ENCODE measurements at regions not wholly inside any gene's neighbourhood (a gene's known extent, or its start where the extent isn't known, plus 50 kb on each side); places are given as distances from the start of the nearest gene placed in this dataset.

DNA sequence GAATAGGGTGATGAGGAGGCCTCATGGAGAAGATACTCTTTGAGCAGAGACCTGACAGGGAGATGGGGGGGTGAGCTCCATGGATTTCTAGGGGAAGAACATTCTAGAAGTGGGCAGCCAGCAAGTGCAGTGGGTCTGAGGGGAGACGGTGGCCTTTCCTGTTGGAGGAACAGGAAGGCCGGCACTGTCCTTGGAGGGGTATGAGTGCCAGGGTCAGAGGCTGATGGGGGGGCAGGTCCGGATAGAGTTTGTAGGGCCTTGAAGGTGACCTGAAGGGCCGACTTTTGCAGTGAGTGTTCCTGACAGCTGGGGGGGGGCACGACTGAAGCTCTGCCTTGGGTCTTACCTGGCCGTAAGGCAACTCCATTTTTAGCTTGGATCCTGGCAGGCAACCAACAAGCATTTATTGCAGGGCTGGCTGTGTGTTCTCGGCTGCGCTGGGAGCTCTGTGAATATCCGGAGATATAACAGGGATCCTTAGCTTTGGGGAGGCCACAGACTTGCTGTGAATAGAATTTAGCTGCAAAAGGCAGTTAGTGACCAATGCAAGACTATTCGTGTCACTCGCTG lies 130.6 kb downstream of the MRPS6 start:
- Histone ChIP-seq H3K27ac (ENCODE audit: low read depth, low read length) (peak overlapping the region; percentile 77), H3K36me3 (ENCODE audit: insufficient read depth, low read length) (no peaks in the 10 kb centered on the region), H3K9me3 (ENCODE audit: low read length) (no peaks in the 10 kb centered on the region), H3K4me1 (ENCODE audit: insufficient read depth, low read length) (peaks cover 56% of the 10 kb centered on the region), H3K4me3 (ENCODE audit: low read depth in 1 of 2, low read length in 2 of 2) (no peak overlapping the region), H3K9ac (ENCODE audit: low read length) (no peak overlapping the region), H3K27me3 (ENCODE audit: control insufficient read depth in 1 of 2, insufficient read depth in 2 of 2, low read length in 2 of 2) (no peaks in the 10 kb centered on the region)

- Histone ChIP-seq H3K27ac (ENCODE audit: low read depth, low read length) (peak overlapping the region; percentile 45), H3K9ac (ENCODE audit: low read length) (no peak overlapping the region)
Observed at GRCh38 chr21:34204481-34205439, 131.4 kb downstream of the MRPS6 start.

GRCh38 chr21:34205811-34206571 lies 132.6 kb downstream of the MRPS6 start:
- H3K4me1 ChIP-seq (ENCODE audit: insufficient read depth, low read length), result peaks cover 46% of the 10 kb centered on the region
- H3K27ac ChIP-seq (ENCODE audit: low read depth, low read length), result no peak overlapping the region
- H3K4me3 ChIP-seq (ENCODE audit: low read depth in 1 of 2, low read length in 2 of 2), result no peak overlapping the region

More at GRCh38 chr21:34204481-34205439, 131.4 kb downstream of the MRPS6 start:
- H3K36me3 ChIP-seq (ENCODE audit: insufficient read depth, low read length), result no peaks in the 10 kb centered on the region
- H3K4me3 ChIP-seq (ENCODE audit: low read depth in 1 of 2, low read length in 2 of 2), result no peak overlapping the region
- no peaks in the 10 kb centered on the region for H3K9me3 ChIP-seq (ENCODE audit: low read length)
- H3K4me1 ChIP-seq (ENCODE audit: insufficient read depth, low read length), result peaks cover 48% of the 10 kb centered on the region
- H3K27me3 ChIP-seq (ENCODE audit: control insufficient read depth in 1 of 2, insufficient read depth in 2 of 2, low read length in 2 of 2), result no peaks in the 10 kb centered on the region

DNA sequence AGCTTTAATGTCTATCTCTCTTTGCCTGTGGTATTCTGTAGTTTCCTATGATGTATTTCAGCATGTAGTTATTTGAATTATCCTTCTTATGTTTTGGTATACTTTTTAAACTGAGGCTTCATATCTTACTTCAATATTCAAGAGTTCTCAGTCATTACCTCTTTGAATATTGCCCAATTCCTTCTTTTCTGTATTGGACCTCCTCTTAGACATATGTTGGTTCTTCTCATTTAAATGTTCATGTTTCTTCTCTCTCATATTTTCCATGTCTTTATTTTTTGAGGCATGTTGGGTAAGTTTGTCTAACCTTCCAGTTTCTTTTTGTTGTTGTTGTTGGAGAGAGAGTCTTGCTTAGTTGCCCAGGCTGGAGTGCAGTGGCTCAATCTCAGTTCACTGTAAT lies 140.6 kb downstream of the MRPS6 start:
- no peaks in the 10 kb centered on the region for H3K36me3 ChIP-seq (ENCODE audit: insufficient read depth, low read length)
- H3K27me3 ChIP-seq (ENCODE audit: control insufficient read depth in 1 of 2, insufficient read depth in 2 of 2, low read length in 2 of 2), result no peaks in the 10 kb centered on the region
- H3K4me1 ChIP-seq (ENCODE audit: insufficient read depth, low read length), result no peaks in the 10 kb centered on the region
- H3K9ac ChIP-seq (ENCODE audit: low read length), result no peak overlapping the region
- no peak overlapping the region for H3K27ac ChIP-seq (ENCODE audit: low read depth, low read length)
- H3K4me3 ChIP-seq (ENCODE audit: low read depth in 1 of 2, low read length in 2 of 2), result no peak overlapping the region
- no peaks in the 10 kb centered on the region for H3K9me3 ChIP-seq (ENCODE audit: low read length)

More at GRCh38 chr21:34205811-34206571, 132.6 kb downstream of the MRPS6 start:
- H3K27me3 ChIP-seq (ENCODE audit: control insufficient read depth in 1 of 2, insufficient read depth in 2 of 2, low read length in 2 of 2), result no peaks in the 10 kb centered on the region
- H3K36me3 ChIP-seq (ENCODE audit: insufficient read depth, low read length), result no peaks in the 10 kb centered on the region
- no peak overlapping the region for H3K9ac ChIP-seq (ENCODE audit: low read length)
- no peaks in the 10 kb centered on the region for H3K9me3 ChIP-seq (ENCODE audit: low read length)

GRCh38 chr21:34215501-34215900 lies 142.1 kb downstream of the MRPS6 start:
- H3K4me3 ChIP-seq (ENCODE audit: low read depth in 1 of 2, low read length in 2 of 2), result no peak overlapping the region

GRCh38 chr21:34215911-34216717 lies 142.7 kb downstream of the MRPS6 start:
- Histone ChIP-seq H3K27me3 (ENCODE audit: control insufficient read depth in 1 of 2, insufficient read depth in 2 of 2, low read length in 2 of 2) (no peaks in the 10 kb centered on the region), H3K9me3 (ENCODE audit: low read length) (no peaks in the 10 kb centered on the region), H3K4me1 (ENCODE audit: insufficient read depth, low read length) (peaks cover 3% of the 10 kb centered on the region), H3K27ac (ENCODE audit: low read depth, low read length) (no peak overlapping the region), H3K36me3 (ENCODE audit: insufficient read depth, low read length) (no peaks in the 10 kb centered on the region), H3K4me3 (ENCODE audit: low read depth in 1 of 2, low read length in 2 of 2) (no peak overlapping the region), H3K9ac (ENCODE audit: low read length) (no peak overlapping the region)

More at GRCh38 chr21:34215501-34215900, 142.1 kb downstream of the MRPS6 start:
- Histone ChIP-seq H3K27ac (ENCODE audit: low read depth, low read length) (no peak overlapping the region), H3K4me1 (ENCODE audit: insufficient read depth, low read length) (no peaks in the 10 kb centered on the region), H3K9me3 (ENCODE audit: low read length) (no peaks in the 10 kb centered on the region), H3K27me3 (ENCODE audit: control insufficient read depth in 1 of 2, insufficient read depth in 2 of 2, low read length in 2 of 2) (no peaks in the 10 kb centered on the region), H3K36me3 (ENCODE audit: insufficient read depth, low read length) (no peaks in the 10 kb centered on the region), H3K9ac (ENCODE audit: low read length) (no peak overlapping the region)

GRCh38 chr21:34216718-34217032 lies 143.3 kb downstream of the MRPS6 start:
- H3K4me3 ChIP-seq (ENCODE audit: low read depth in 1 of 2, low read length in 2 of 2), result no peak overlapping the region
- no peaks in the 10 kb centered on the region for H3K27me3 ChIP-seq (ENCODE audit: control insufficient read depth in 1 of 2, insufficient read depth in 2 of 2, low read length in 2 of 2)
- peaks cover 9% of the 10 kb centered on the region for H3K4me1 ChIP-seq (ENCODE audit: insufficient read depth, low read length)
- no peaks in the 10 kb centered on the region for H3K9me3 ChIP-seq (ENCODE audit: low read length)
- no peak overlapping the region for H3K27ac ChIP-seq (ENCODE audit: low read depth, low read length)
- no peaks in the 10 kb centered on the region for H3K36me3 ChIP-seq (ENCODE audit: insufficient read depth, low read length)
- H3K9ac ChIP-seq (ENCODE audit: low read length), result no peak overlapping the region

DNA sequence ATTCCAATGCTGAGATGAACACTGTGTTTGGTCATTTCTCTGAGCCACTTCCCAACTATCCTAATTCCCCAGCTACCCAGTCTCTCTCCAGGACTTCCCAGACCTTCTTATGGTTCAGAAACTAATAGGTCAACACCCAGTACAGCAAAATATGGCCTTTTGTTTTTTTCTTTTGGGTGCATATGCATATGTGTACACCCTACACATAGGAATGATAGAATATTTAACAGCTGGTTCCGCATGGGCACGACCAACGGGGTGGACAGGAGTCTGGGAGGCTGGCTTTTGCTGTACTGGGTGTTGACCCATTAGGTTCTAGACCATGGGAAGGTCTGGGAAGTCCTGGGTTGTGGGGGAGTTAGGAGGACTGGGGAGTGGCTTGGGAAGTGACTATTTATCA lies 143.9 kb downstream of the MRPS6 start:
- H3K27ac ChIP-seq (ENCODE audit: low read depth, low read length), result no peak overlapping the region
- no peaks in the 10 kb centered on the region for H3K36me3 ChIP-seq (ENCODE audit: insufficient read depth, low read length)
- no peaks in the 10 kb centered on the region for H3K27me3 ChIP-seq (ENCODE audit: control insufficient read depth in 1 of 2, insufficient read depth in 2 of 2, low read length in 2 of 2)
- H3K4me3 ChIP-seq (ENCODE audit: low read depth in 1 of 2, low read length in 2 of 2), result no peak overlapping the region
- H3K9me3 ChIP-seq (ENCODE audit: low read length), result no peaks in the 10 kb centered on the region
- peaks cover 9% of the 10 kb centered on the region for H3K4me1 ChIP-seq (ENCODE audit: insufficient read depth, low read length)
- H3K9ac ChIP-seq (ENCODE audit: low read length), result no peak overlapping the region

DNA sequence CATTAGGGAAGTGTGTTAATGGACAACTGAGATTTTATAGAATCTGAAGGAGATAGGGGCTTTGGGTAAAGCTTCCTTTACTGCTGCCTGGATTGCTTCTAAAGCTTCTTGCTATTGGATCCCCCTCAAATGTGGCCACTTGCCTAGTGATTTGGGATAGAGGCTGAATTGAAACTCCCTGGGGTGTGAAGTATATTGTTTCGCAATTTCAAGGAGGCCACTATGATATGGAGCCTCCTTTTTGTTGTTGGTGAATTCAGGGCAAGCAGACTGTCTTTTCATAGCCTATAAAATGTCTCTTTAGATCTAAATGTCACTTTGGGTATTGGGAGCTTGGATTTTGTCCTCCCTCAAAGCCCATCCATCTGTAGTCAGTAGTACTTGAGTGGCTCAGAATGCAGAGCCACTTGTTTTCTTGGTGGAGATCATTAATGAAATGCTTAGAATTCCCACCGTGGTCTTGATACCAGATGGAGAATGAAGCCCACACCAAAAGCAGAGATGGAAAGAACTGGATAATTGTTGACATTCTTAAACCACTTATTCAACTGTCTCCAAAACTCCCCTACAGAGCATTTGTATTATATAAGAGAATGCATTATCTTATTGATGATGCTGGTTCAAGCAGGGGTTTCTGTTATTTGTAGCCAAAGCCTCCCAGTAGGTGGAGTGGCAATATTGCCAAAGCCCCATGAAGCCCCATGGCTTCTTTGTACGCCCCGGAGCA lies 144.3 kb upstream of the KCNE2 start:
- Histone ChIP-seq H3K27me3 (ENCODE audit: control insufficient read depth in 1 of 2, insufficient read depth in 2 of 2, low read length in 2 of 2) (no peaks in the 10 kb centered on the region), H3K36me3 (ENCODE audit: insufficient read depth, low read length) (no peaks in the 10 kb centered on the region), H3K9ac (ENCODE audit: low read length) (no peak overlapping the region), H3K9me3 (ENCODE audit: low read length) (no peaks in the 10 kb centered on the region), H3K4me1 (ENCODE audit: insufficient read depth, low read length) (peaks cover 9% of the 10 kb centered on the region), H3K4me3 (ENCODE audit: low read depth in 1 of 2, low read length in 2 of 2) (no peak overlapping the region), H3K27ac (ENCODE audit: low read depth, low read length) (no peak overlapping the region)

DNA sequence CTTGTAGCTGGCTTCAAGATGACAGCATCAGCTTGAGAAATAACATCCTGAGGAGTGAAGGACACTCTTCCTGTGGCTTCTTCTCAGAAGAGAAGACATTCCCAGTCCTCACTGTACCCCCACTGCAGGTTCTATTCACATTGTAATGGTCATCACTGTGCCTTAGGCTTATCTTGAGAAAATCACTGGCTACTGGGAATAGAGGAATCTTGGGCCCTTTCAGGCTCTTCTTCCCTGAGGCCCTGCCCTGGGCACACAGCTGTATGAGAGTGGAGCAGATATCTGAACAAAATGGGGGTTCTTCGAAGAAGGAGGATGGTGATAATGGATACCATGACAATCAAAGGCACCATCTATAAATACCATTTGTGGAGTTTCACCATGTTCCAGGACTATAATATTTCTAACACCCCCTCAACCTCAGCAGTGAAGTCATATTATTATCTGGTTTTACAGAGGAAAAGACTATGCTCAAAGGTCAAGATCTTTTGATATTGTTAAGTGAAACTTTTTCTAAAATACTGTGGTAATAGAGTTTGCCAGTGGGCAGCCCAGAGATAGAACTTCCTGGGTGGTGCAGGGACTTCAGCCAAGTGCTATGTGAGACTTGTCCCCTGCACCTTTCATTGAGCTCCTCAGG lies 143.1 kb upstream of the KCNE2 start:
- H3K36me3 ChIP-seq (ENCODE audit: insufficient read depth, low read length), result no peaks in the 10 kb centered on the region
- H3K27ac ChIP-seq (ENCODE audit: low read depth, low read length), result no peak overlapping the region
- H3K4me3 ChIP-seq (ENCODE audit: low read depth in 1 of 2, low read length in 2 of 2), result no peak overlapping the region
- H3K9me3 ChIP-seq (ENCODE audit: low read length), result no peaks in the 10 kb centered on the region
- H3K4me1 ChIP-seq (ENCODE audit: insufficient read depth, low read length), result peaks cover 9% of the 10 kb centered on the region
- no peak overlapping the region for H3K9ac ChIP-seq (ENCODE audit: low read length)
- H3K27me3 ChIP-seq (ENCODE audit: control insufficient read depth in 1 of 2, insufficient read depth in 2 of 2, low read length in 2 of 2), result no peaks in the 10 kb centered on the region
